ENCODE measurements at regions not wholly inside any gene's neighbourhood (a gene's known extent, or its start where the extent isn't known, plus 50 kb on each side); places are given as distances from the start of the nearest gene placed in this dataset.
"Not testable (repeated sequence)": the region's sequence is repeated elsewhere in the genome, so short reads cannot be mapped to it uniquely, and the experiment has no call there.

DNA sequence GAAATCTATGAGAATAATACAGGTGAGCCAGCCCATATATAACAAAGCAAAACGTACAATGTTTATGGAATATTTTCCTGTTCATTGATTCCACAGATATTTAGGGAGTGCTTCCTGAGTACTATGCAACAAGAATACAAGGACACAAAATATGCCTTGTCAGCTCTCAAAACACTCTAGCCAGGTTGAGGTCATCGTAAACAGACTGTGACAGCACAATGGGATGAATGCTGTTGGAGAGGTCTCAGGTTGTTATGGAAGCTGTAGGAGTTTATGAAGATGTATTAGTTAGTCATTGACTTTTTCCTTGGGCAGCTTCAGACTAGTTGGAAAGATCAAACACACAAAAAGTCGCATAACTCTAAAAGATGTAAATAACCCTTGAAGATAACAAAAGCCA, 98.1 kb upstream of the SEC22B start:
- intact Hi-C loops (cut with micrococcal nuclease); H3K27ac ChIP-seq (ENCODE audit: low read length); H3K27ac Mint-ChIP-seq; H3K4me3 Mint-ChIP-seq; H3K27me3 ChIP-seq (ENCODE audit: control insufficient read depth, insufficient read depth, low read length); H3K27me3 Mint-ChIP-seq (ENCODE audit: low read depth in 2 of 2); H3K4me3 ChIP-seq (ENCODE audit: low read length); DNase-seq; ATAC-seq; H3K9me3 ChIP-seq (ENCODE audit: control insufficient read depth, insufficient read depth, low read length); H3K36me3 ChIP-seq (ENCODE audit: control insufficient read depth, insufficient read depth, low read length); H3K4me1 ChIP-seq (ENCODE audit: control insufficient read depth, insufficient read depth, low read length); H3K9me3 Mint-ChIP-seq; H3K4me1 Mint-ChIP-seq; H3K36me3 Mint-ChIP-seq: not testable (repeated sequence)
- no CpG with 5 or more reads among the region's 3 CpGs for WGBS (ENCODE audit: insufficient coverage)

DNA sequence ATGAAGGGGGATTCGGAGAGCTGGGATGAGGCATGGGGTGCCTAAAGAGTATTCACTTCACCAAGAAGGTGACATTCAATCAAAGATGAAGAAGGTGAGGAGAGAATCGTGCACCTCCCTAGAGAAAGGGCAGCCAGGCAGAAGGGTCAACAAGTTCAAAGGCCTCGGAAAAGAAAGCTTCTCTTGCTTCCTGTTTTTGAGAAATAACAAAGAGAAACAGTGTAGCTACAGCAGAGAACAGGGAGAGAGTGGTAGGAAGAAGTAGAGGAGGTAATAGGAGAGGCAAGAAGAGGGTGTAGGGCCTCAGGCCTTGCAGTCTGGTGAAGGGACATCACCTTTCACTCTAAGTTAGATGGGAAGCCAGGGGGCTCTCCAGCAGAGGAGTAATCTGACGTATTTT, 97.0 kb upstream of the SEC22B start:
- H3K9me3 ChIP-seq (ENCODE audit: control insufficient read depth, insufficient read depth, low read length); intact Hi-C loops (cut with micrococcal nuclease); H3K9me3 Mint-ChIP-seq; DNase-seq; H3K27ac ChIP-seq (ENCODE audit: low read length); H3K36me3 Mint-ChIP-seq; H3K4me3 Mint-ChIP-seq; ATAC-seq; H3K27ac Mint-ChIP-seq; H3K27me3 ChIP-seq (ENCODE audit: control insufficient read depth, insufficient read depth, low read length); H3K36me3 ChIP-seq (ENCODE audit: control insufficient read depth, insufficient read depth, low read length); H3K4me3 ChIP-seq (ENCODE audit: low read length); H3K4me1 Mint-ChIP-seq; H3K4me1 ChIP-seq (ENCODE audit: control insufficient read depth, insufficient read depth, low read length); H3K27me3 Mint-ChIP-seq (ENCODE audit: low read depth in 2 of 2): not testable (repeated sequence)
- 42% methylated on average over 2 of the region's 4 CpGs for WGBS (ENCODE audit: insufficient coverage)

GRCh38 chr1:120272242-120272641, 95.9 kb upstream of the SEC22B start:
- H3K27me3 Mint-ChIP-seq (ENCODE audit: low read depth in 2 of 2); H3K4me3 ChIP-seq (ENCODE audit: low read length); H3K4me3 Mint-ChIP-seq; H3K4me1 Mint-ChIP-seq; H3K9me3 Mint-ChIP-seq; H3K36me3 ChIP-seq (ENCODE audit: control insufficient read depth, insufficient read depth, low read length); DNase-seq; H3K27me3 ChIP-seq (ENCODE audit: control insufficient read depth, insufficient read depth, low read length); intact Hi-C loops (cut with micrococcal nuclease); H3K9me3 ChIP-seq (ENCODE audit: control insufficient read depth, insufficient read depth, low read length); ATAC-seq; H3K36me3 Mint-ChIP-seq; H3K27ac Mint-ChIP-seq; H3K27ac ChIP-seq (ENCODE audit: low read length); H3K4me1 ChIP-seq (ENCODE audit: control insufficient read depth, insufficient read depth, low read length): not testable (repeated sequence)
- no CpG with 5 or more reads among the region's 3 CpGs for WGBS (ENCODE audit: insufficient coverage)

- H3K4me3 ChIP-seq (ENCODE audit: low read length); H3K4me3 Mint-ChIP-seq; H3K4me1 Mint-ChIP-seq; H3K27me3 ChIP-seq (ENCODE audit: control insufficient read depth, insufficient read depth, low read length); H3K9me3 ChIP-seq (ENCODE audit: control insufficient read depth, insufficient read depth, low read length); intact Hi-C loops (cut with micrococcal nuclease); H3K36me3 ChIP-seq (ENCODE audit: control insufficient read depth, insufficient read depth, low read length); H3K27ac ChIP-seq (ENCODE audit: low read length); ATAC-seq; H3K36me3 Mint-ChIP-seq; H3K27me3 Mint-ChIP-seq (ENCODE audit: low read depth in 2 of 2); DNase-seq; H3K4me1 ChIP-seq (ENCODE audit: control insufficient read depth, insufficient read depth, low read length); H3K9me3 Mint-ChIP-seq; H3K27ac Mint-ChIP-seq: not testable (repeated sequence)
- no CpG with 5 or more reads among the region's 5 CpGs for WGBS (ENCODE audit: insufficient coverage)
Measured at GRCh38 chr1:120271561-120272221, 95.4 kb upstream of the SEC22B start.

GRCh38 chr1:120267894-120268551, 91.7 kb upstream of the SEC22B start:
- H3K9me3 Mint-ChIP-seq; H3K9me3 ChIP-seq (ENCODE audit: control insufficient read depth, insufficient read depth, low read length); H3K4me1 Mint-ChIP-seq; DNase-seq; H3K27ac Mint-ChIP-seq; H3K27me3 ChIP-seq (ENCODE audit: control insufficient read depth, insufficient read depth, low read length); ATAC-seq; H3K4me3 Mint-ChIP-seq; H3K27ac ChIP-seq (ENCODE audit: low read length); H3K4me3 ChIP-seq (ENCODE audit: low read length); H3K36me3 Mint-ChIP-seq; H3K36me3 ChIP-seq (ENCODE audit: control insufficient read depth, insufficient read depth, low read length); H3K4me1 ChIP-seq (ENCODE audit: control insufficient read depth, insufficient read depth, low read length); H3K27me3 Mint-ChIP-seq (ENCODE audit: low read depth in 2 of 2); intact Hi-C loops (cut with micrococcal nuclease): not testable (repeated sequence)
- WGBS (ENCODE audit: insufficient coverage) = no CpG with 5 or more reads among the region's 1 CpG

DNA sequence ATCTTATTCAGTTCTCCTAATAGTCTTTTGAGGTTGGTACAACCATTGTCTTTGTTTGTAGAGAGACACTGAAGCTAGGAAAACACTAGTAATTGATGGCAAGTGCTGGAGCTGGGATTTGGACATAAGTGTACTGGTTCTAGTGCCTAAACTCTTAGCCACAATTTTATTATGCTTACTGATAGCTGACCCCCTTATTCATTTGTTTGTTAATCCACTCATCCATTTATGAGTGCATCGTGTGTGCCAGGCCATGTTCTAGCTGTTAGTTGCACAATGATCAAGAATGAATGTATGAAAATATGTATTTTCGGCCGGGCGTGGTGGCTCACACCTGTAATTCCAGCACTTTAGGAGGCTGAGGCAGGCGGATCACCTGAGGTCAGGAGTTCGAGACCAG, 88.2 kb upstream of the SEC22B start:
- H3K9me3 ChIP-seq (ENCODE audit: control insufficient read depth, insufficient read depth, low read length); ATAC-seq; H3K4me3 Mint-ChIP-seq; H3K9me3 Mint-ChIP-seq; DNase-seq; H3K36me3 Mint-ChIP-seq; H3K4me3 ChIP-seq (ENCODE audit: low read length); H3K4me1 ChIP-seq (ENCODE audit: control insufficient read depth, insufficient read depth, low read length); H3K27me3 ChIP-seq (ENCODE audit: control insufficient read depth, insufficient read depth, low read length); H3K27ac Mint-ChIP-seq; intact Hi-C loops (cut with micrococcal nuclease); H3K4me1 Mint-ChIP-seq; H3K36me3 ChIP-seq (ENCODE audit: control insufficient read depth, insufficient read depth, low read length); H3K27me3 Mint-ChIP-seq (ENCODE audit: low read depth in 2 of 2); H3K27ac ChIP-seq (ENCODE audit: low read length): not testable (repeated sequence)
- no CpG with 5 or more reads among the region's 6 CpGs for WGBS (ENCODE audit: insufficient coverage)

GRCh38 chr1:120262791-120263751, 86.8 kb upstream of the SEC22B start:
- intact Hi-C loops (cut with micrococcal nuclease) = not testable (repeated sequence)

More at GRCh38 chr1:120262791-120263751, 86.8 kb upstream of the SEC22B start:
- H3K27me3 ChIP-seq (ENCODE audit: control insufficient read depth, insufficient read depth, low read length); H3K9me3 ChIP-seq (ENCODE audit: control insufficient read depth, insufficient read depth, low read length); H3K27ac Mint-ChIP-seq; H3K4me3 Mint-ChIP-seq; H3K4me1 Mint-ChIP-seq; ATAC-seq; H3K9me3 Mint-ChIP-seq; H3K36me3 ChIP-seq (ENCODE audit: control insufficient read depth, insufficient read depth, low read length); H3K36me3 Mint-ChIP-seq; H3K27ac ChIP-seq (ENCODE audit: low read length); H3K4me3 ChIP-seq (ENCODE audit: low read length); H3K27me3 Mint-ChIP-seq (ENCODE audit: low read depth in 2 of 2); H3K4me1 ChIP-seq (ENCODE audit: control insufficient read depth, insufficient read depth, low read length); DNase-seq: not testable (repeated sequence)
- no CpG with 5 or more reads among the region's 4 CpGs for WGBS (ENCODE audit: insufficient coverage)
